Activated CD4-positive, alpha-beta memory T cell treated with anti-CD3 and anti-CD28 coated beads for 36 hours (primary cell): ENCODE measurements at regions not wholly inside any gene's neighbourhood (a gene's known extent, or its start where the extent isn't known, plus 50 kb on each side); places are given as distances from the start of the nearest gene placed in this dataset.

Experiments used
- CTCF ChIA-PET: fragments of 350-600 bp; sonication (Branson Sonifier 250); formaldehyde crosslinking; loops from one replicate; lab custom pipeline; 2021; ENCODE audit warnings: antibody characterized with exemption, inconsistent platforms; lab: Charles Lee
- POLR2A ChIA-PET: fragments of 350-600 bp; sonication (Branson Sonifier 250); formaldehyde crosslinking; loops from one replicate; lab custom pipeline; 2021; ENCODE audit warnings: antibody characterized with exemption; lab: Charles Lee
- DNase-seq: peaks from one replicate; pipeline ENCODE4 v3.0.0-alpha.2; 2020
- H3K27ac Mint-ChIP-seq: one replicate; pipeline ENCODE4 v1.8.0; 2021; ENCODE audit warnings: mixed read lengths
- H3K27me3 Mint-ChIP-seq: one replicate; pipeline ENCODE4 v1.8.0; 2021; ENCODE audit warnings: mixed read lengths
- H3K36me3 Mint-ChIP-seq: one replicate; pipeline ENCODE4 v1.8.0; 2021; ENCODE audit warnings: mixed read lengths
- H3K4me1 Mint-ChIP-seq: one replicate; pipeline ENCODE4 v1.8.0; 2021; ENCODE audit warnings: low read depth, mixed read lengths
- H3K4me3 Mint-ChIP-seq: one replicate; pipeline ENCODE4 v1.8.0; 2021; ENCODE audit warnings: mild to moderate bottlenecking, mixed read lengths
- H3K9me3 Mint-ChIP-seq: one replicate; pipeline ENCODE4 v1.8.0; 2021; ENCODE audit warnings: mixed read lengths
- intact Hi-C: fragments of 100-400 bp; cut with micrococcal nuclease; formaldehyde crosslinking; loops from one replicate; pipeline ENCODE4 v1.15.1; 2023

GRCh38 chr3:167958141-167958540 is 137.6 kb downstream of the GOLIM4 start:
- DNase-seq = no peak
- Mint-ChIP-seq H3K36me3 (no peaks in the 10 kb centered on the region), H3K27me3 (no peaks in the 10 kb centered on the region), H3K4me3 (no peak overlapping the region), H3K9me3 (no peaks in the 10 kb centered on the region), H3K27ac (no peak overlapping the region), H3K4me1 (no peaks in the 10 kb centered on the region)
- ChIA-PET POLR2A (no interaction called here), CTCF (no interaction called here)
- intact Hi-C loops = no loop called here

DNA sequence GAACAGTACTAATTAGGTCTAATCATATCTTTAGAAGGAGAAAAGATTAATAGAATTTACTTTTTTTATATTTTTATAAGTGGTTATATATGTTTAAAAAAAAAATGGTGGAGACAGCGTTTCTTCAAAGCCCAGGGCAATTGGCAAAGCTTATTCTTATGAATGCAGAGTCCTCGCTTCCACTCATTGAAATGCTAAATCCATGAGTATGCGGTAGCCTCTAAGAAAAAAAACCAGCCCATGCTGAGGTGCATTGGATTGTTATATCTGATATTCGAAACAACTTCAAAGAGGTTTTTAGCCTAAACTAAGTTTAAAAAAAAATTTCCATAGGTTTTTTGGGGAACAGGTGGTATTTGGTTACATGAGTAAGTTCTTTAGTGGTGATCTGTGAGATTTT is 142.8 kb downstream of the GOLIM4 start:
- intact Hi-C loops = no loop called here
- Mint-ChIP-seq H3K4me3 (no peak overlapping the region), H3K27ac (no peak overlapping the region), H3K9me3 (no peaks in the 10 kb centered on the region), H3K36me3 (no peaks in the 10 kb centered on the region), H3K4me1 (no peaks in the 10 kb centered on the region), H3K27me3 (no peaks in the 10 kb centered on the region)
- ChIA-PET POLR2A (no interaction called here), CTCF (no interaction called here)
- no peak for DNase-seq

DNA sequence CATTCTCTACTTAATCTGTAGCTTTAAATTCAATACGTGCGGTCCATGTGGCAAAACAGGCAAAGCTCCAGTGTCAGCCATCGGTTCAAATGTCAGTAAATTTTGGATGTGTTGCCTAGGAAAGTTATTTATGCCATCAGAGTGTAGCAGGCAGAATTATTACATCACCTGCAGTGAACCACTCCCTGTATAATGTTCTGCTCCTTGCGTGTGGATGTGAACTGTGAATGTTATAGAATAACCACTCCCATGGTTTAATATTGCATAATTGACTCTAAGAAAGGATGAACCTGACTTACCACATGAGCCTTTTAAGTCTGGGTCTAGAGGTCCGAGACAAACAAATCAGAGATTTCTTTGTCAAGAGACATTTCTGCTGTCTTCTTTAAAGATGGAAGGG is 145.5 kb downstream of the GOLIM4 start:
- DNase-seq = no peak
- ChIA-PET POLR2A (no interaction called here), CTCF (no interaction called here)
- H3K27ac Mint-ChIP-seq = no peak overlapping the region
- intact Hi-C loops = no loop called here
- H3K4me1 Mint-ChIP-seq = no peaks in the 10 kb centered on the region
- H3K4me3 Mint-ChIP-seq = no peak overlapping the region
- no peaks in the 10 kb centered on the region for H3K27me3 Mint-ChIP-seq
- no peaks in the 10 kb centered on the region for H3K36me3 Mint-ChIP-seq
- H3K9me3 Mint-ChIP-seq = no peaks in the 10 kb centered on the region

GRCh38 chr3:167941234-167941995 is 154.3 kb downstream of the GOLIM4 start:
- H3K4me3 Mint-ChIP-seq = no peak overlapping the region
- no peaks in the 10 kb centered on the region for H3K4me1 Mint-ChIP-seq
- no peaks in the 10 kb centered on the region for H3K9me3 Mint-ChIP-seq
- CTCF ChIA-PET = no interaction called here
- DNase-seq = no peak
- no peaks in the 10 kb centered on the region for H3K36me3 Mint-ChIP-seq
- intact Hi-C loops = no loop called here
- no peak overlapping the region for H3K27ac Mint-ChIP-seq
- POLR2A ChIA-PET = no interaction called here
- peaks cover 6% of the 10 kb centered on the region for H3K27me3 Mint-ChIP-seq

DNA sequence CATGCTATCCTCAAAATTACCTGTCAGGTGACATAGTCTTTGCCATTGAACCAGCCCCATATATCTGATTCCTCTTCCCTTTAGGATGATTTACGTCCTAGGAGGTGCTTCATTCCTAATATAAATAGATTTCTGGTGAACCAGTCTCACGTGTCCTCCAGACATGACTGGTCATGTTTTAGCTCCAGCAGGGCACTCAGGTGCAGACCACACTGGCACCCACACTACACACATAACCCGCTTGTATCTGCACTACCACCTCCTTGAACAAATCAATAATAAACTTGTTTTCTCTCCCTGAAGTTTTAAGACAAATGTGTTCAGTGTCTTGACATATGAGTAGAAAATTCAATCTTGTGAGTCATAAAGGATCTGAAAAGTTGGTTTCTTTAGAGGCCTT is 155.5 kb downstream of the GOLIM4 start:
- no peaks in the 10 kb centered on the region for H3K4me1 Mint-ChIP-seq
- peaks cover 6% of the 10 kb centered on the region for H3K27me3 Mint-ChIP-seq
- H3K4me3 Mint-ChIP-seq = no peak overlapping the region
- H3K27ac Mint-ChIP-seq = no peak overlapping the region
- POLR2A ChIA-PET = no interaction called here
- CTCF ChIA-PET = no interaction called here
- intact Hi-C loops = no loop called here
- H3K36me3 Mint-ChIP-seq = no peaks in the 10 kb centered on the region
- DNase-seq = no peak
- H3K9me3 Mint-ChIP-seq = no peaks in the 10 kb centered on the region

- H3K4me3 Mint-ChIP-seq = no peak overlapping the region
- ChIA-PET CTCF (no interaction called here), POLR2A (no interaction called here)
- no peak for DNase-seq
- intact Hi-C loops = no loop called here
- no peaks in the 10 kb centered on the region for H3K36me3 Mint-ChIP-seq
- H3K27ac Mint-ChIP-seq = no peak overlapping the region
- H3K4me1 Mint-ChIP-seq = no peaks in the 10 kb centered on the region
- H3K27me3 Mint-ChIP-seq = peaks cover 5% of the 10 kb centered on the region
- no peaks in the 10 kb centered on the region for H3K9me3 Mint-ChIP-seq
Measured at GRCh38 chr3:167938516-167938915, 157.2 kb downstream of the GOLIM4 start.

GRCh38 chr3:167936019-167936418 is 159.7 kb downstream of the GOLIM4 start:
- intact Hi-C loops = no loop called here
- ChIA-PET CTCF (no interaction called here), POLR2A (no interaction called here)
- DNase-seq = no peak
- Mint-ChIP-seq H3K4me3 (no peak overlapping the region), H3K27ac (no peak overlapping the region), H3K4me1 (no peaks in the 10 kb centered on the region), H3K27me3 (no peaks in the 10 kb centered on the region), H3K9me3 (no peaks in the 10 kb centered on the region), H3K36me3 (no peaks in the 10 kb centered on the region)

DNA sequence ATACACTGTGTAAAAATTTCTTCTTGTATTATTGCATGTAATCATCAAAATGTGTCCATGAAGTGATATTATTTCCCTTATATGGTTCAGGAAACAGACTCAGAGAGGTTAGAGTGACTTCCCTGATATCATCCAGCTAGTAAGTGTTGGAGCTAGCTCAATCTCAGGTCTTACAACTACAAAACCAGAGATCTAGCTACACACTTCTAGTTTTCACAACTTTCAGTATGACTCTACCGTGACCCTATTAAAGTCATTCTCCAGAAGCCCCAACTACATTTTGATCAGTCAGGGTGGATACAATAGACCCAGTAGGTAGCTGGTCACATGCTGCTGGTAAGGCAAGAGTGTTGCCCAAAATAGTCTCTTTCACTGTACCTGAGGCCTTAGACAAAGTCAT is 165.3 kb downstream of the GOLIM4 start:
- no peak overlapping the region for H3K27ac Mint-ChIP-seq
- H3K4me1 Mint-ChIP-seq = no peaks in the 10 kb centered on the region
- POLR2A ChIA-PET = no interaction called here
- intact Hi-C loops = no loop called here
- H3K4me3 Mint-ChIP-seq = no peak overlapping the region
- H3K27me3 Mint-ChIP-seq = no peaks in the 10 kb centered on the region
- no peak for DNase-seq
- no peaks in the 10 kb centered on the region for H3K36me3 Mint-ChIP-seq
- CTCF ChIA-PET = no interaction called here
- H3K9me3 Mint-ChIP-seq = no peaks in the 10 kb centered on the region

- Mint-ChIP-seq H3K9me3 (no peaks in the 10 kb centered on the region), H3K4me3 (no peak overlapping the region), H3K27ac (no peak overlapping the region), H3K36me3 (no peaks in the 10 kb centered on the region), H3K4me1 (no peaks in the 10 kb centered on the region), H3K27me3 (no peaks in the 10 kb centered on the region)
- DNase-seq = no peak
- intact Hi-C loops = no loop called here
- ChIA-PET POLR2A (no interaction called here), CTCF (no interaction called here)
Measured at GRCh38 chr3:167929968-167930367, 165.8 kb downstream of the GOLIM4 start.

GRCh38 chr3:167928381-167928780 is 167.3 kb downstream of the GOLIM4 start:
- H3K4me3 Mint-ChIP-seq = no peak overlapping the region
- H3K27me3 Mint-ChIP-seq = no peaks in the 10 kb centered on the region
- CTCF ChIA-PET = interaction anchor here (0.6 kb wide), 1 partner anchor 113 kb away, joined by 3 read pairs; no protein-coding TSS in a partner anchor

GRCh38 chr3:167920747-167921146 is 175.0 kb downstream of the GOLIM4 start:
- DNase-seq = no peak
- H3K27ac Mint-ChIP-seq = no peak overlapping the region
- ChIA-PET POLR2A (no interaction called here), CTCF (no interaction called here)
- H3K36me3 Mint-ChIP-seq = no peaks in the 10 kb centered on the region
- H3K4me3 Mint-ChIP-seq = no peak overlapping the region
- H3K27me3 Mint-ChIP-seq = peaks cover 4% of the 10 kb centered on the region
- H3K4me1 Mint-ChIP-seq = no peaks in the 10 kb centered on the region
- H3K9me3 Mint-ChIP-seq = no peaks in the 10 kb centered on the region
- intact Hi-C loops = no loop called here

More at GRCh38 chr3:167928381-167928780, 167.3 kb downstream of the GOLIM4 start:
- Mint-ChIP-seq H3K9me3 (no peaks in the 10 kb centered on the region), H3K4me1 (no peaks in the 10 kb centered on the region), H3K36me3 (no peaks in the 10 kb centered on the region), H3K27ac (no peak overlapping the region)
- POLR2A ChIA-PET = no interaction called here
- no peak for DNase-seq
- intact Hi-C loops = loop anchor here (1.0 kb wide), 1 partner anchor 112 kb away; no protein-coding TSS in a partner anchor

DNA sequence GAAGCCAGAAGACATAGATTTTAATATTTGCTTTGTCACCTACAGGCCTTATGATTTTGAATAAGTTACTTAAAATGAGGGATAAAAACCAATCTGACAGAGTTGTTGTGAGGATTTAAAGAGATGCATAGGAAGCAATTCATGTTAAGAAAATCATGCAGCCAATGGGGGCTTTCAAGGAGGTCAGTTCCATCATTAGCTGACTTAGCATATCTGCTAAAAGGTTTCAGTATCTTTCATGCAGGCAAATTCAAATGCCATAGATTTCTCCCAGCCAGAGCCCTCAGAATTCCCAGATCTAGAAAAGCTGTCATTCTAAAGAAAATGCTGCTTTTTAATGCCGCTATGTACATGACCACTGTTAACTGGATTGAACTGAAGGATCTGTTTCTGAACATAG is 176.1 kb downstream of the GOLIM4 start:
- Mint-ChIP-seq H3K4me3 (no peak overlapping the region), H3K4me1 (no peaks in the 10 kb centered on the region), H3K27me3 (peaks cover 4% of the 10 kb centered on the region), H3K36me3 (no peaks in the 10 kb centered on the region), H3K27ac (no peak overlapping the region), H3K9me3 (no peaks in the 10 kb centered on the region)
- intact Hi-C loops = no loop called here
- DNase-seq = no peak
- ChIA-PET POLR2A (interaction anchor here (0.6 kb wide), 1 partner anchor 13 kb away, joined by 3 read pairs; no protein-coding TSS in a partner anchor), CTCF (no interaction called here)

DNA sequence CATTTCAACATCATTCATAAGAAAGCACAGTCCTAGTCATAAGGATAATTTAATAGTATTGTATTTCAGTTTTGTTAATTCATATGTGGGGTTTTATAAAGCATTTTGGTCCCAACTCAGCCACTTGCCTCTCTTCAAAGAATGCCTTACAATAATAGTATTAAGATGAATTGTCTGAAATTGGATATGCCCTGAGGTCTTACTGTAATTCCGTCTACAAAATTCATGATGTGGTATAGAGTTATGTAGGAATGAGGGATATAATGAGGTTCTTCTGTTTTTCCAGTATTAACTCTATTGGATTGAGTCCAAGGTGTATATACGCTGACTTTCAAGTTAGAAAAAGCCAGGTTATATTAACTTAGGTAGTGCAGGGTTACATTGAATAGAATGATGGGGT is 177.0 kb downstream of the GOLIM4 start:
- peaks cover 4% of the 10 kb centered on the region for H3K27me3 Mint-ChIP-seq

More for the DNA sequence above, 177.0 kb downstream of the GOLIM4 start:
- intact Hi-C loops = no loop called here
- no peak overlapping the region for H3K4me3 Mint-ChIP-seq
- H3K36me3 Mint-ChIP-seq = no peaks in the 10 kb centered on the region
- POLR2A ChIA-PET = no interaction called here
- no peaks in the 10 kb centered on the region for H3K9me3 Mint-ChIP-seq
- CTCF ChIA-PET = no interaction called here
- H3K4me1 Mint-ChIP-seq = no peaks in the 10 kb centered on the region
- no peak for DNase-seq
- no peak overlapping the region for H3K27ac Mint-ChIP-seq
